ENCODE measurements at regions not wholly inside any gene's neighbourhood (a gene's known extent, or its start where the extent isn't known, plus 50 kb on each side); places are given as distances from the start of the nearest gene placed in this dataset.

DNA sequence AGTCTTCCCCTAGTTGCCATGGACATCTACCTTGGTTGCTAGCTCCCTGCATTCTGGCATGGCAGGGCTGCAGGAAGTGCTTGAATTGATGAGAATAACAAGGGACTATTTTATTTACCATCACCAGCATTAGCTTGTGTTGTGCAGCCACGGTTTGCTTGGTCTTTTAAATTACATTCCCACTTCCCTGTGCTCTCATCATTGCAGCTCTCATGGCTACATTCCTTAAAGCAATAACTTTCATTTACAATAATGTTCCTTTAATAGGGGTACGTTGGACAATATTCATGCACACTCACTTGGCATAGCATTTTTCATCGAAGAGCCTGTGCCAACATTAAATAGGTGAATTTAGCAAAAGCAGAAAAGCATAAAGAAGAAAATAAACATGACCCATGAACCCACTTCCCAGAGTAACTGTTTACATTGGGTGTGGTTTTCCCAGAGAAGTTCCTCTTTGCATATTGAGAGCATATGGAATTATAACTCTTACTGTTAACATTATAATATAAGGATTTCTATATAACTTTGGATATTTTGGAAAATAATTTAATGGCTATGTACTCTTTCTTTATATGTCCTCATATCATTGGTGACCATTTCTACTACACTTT is 113.2 kb upstream of the VWC2 start:
- TF ChIP-seq, protein P1, sequence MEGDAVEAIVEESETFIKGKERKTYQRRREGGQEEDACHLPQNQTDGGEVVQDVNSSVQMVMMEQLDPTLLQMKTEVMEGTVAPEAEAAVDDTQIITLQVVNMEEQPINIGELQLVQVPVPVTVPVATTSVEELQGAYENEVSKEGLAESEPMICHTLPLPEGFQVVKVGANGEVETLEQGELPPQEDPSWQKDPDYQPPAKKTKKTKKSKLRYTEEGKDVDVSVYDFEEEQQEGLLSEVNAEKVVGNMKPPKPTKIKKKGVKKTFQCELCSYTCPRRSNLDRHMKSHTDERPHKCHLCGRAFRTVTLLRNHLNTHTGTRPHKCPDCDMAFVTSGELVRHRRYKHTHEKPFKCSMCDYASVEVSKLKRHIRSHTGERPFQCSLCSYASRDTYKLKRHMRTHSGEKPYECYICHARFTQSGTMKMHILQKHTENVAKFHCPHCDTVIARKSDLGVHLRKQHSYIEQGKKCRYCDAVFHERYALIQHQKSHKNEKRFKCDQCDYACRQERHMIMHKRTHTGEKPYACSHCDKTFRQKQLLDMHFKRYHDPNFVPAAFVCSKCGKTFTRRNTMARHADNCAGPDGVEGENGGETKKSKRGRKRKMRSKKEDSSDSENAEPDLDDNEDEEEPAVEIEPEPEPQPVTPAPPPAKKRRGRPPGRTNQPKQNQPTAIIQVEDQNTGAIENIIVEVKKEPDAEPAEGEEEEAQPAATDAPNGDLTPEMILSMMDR (IDR thresholded peaks at IDR 0.05): no peak
- no peak for TF ChIP-seq POLR2A (IDR thresholded peaks at IDR 0.05)
- no peak for TF ChIP-seq POLR2AphosphoS5 (IDR thresholded peaks at IDR 0.05; ENCODE audit: insufficient read depth in 1 of 2, low read depth in 1 of 2)
